Posterior vena cava (tissue), 2 donors: ENCODE measurements at regions not wholly inside any gene's neighbourhood (a gene's known extent, or its start where the extent isn't known, plus 50 kb on each side); places are given as distances from the start of the nearest gene placed in this dataset.

Experiments used
- DNase-seq: peaks from one replicate; pipeline ENCODE4 v3.0.0-alpha.2; 2020; ENCODE audit warnings: low spot score
- intact Hi-C, 2 donors: fragments of 100-400 bp; cut with DNase I; formaldehyde crosslinking; loops; one replicate each; pipeline versions ENCODE4 v1.14.1 to v1.14.2; 2022 to 2023
- donor health status: DM: yes; HTN: yes; CAD: no.
- donor health status: DM: yes; HTN: yes; CAD: no.

DNA sequence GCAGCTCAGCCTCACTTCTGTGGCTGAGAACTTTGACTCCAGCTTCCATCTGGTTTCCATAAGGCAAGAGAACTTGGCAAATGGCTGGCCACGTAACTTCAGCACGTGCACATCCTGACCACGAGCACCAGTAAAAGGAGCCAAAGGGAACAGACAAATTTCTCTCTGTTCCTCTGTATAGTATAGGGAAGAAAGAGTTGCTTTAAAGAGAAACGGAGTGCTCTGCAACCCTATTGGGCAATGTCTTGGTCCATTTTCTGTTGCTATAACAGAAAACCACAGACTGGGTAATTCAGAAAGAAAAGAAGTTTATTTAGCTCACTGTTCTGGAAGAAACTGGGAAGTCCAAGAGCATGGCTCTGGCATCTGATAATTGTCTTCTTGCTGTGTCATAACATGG lies 558.7 kb downstream of the ACTL7B start:
- DNase-seq: peak; percentile 83
- intact Hi-C loops: no loop called here

DNA sequence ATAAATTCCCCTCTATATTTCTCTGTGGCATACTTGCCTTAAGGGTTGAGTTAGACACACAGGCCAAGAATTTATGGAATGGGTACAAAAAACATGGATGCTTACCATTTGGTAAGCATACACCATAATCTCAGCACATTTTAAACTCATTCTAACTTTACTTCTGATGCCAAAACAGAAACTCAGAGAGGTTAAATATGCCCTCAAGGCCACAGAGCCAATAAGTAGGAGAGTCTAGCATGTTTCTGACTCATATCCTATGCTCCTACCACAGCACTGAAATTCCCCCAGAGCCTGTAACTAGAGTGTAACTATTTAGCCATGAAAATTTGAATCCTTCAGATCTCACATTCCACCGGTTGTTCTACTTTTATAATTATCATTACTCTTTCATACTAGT lies 559.7 kb downstream of the ACTL7B start:
- DNase-seq: no peak
- intact Hi-C loops: loop anchor here in 1 of 2 donors (1.0 kb wide), 1 partner anchor 26 kb away; no protein-coding TSS in a partner anchor

DNA sequence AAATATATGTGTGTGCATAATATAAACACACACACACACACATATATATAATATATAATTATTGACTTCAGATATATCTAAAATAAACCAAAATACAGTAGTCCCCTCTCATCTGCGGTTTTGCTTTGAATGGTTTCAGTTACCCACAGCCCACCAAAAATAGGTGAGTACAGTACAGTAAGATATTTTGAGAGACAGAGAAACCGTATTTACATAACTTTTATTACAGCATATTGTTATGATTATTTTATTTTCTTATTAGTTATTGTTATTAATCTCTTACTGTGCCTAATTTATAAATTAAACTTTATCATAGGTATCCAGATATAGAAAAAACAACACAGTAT lies 564.2 kb downstream of the ACTL7B start:
- intact Hi-C loops: no loop called here
- DNase-seq: no peak

DNA sequence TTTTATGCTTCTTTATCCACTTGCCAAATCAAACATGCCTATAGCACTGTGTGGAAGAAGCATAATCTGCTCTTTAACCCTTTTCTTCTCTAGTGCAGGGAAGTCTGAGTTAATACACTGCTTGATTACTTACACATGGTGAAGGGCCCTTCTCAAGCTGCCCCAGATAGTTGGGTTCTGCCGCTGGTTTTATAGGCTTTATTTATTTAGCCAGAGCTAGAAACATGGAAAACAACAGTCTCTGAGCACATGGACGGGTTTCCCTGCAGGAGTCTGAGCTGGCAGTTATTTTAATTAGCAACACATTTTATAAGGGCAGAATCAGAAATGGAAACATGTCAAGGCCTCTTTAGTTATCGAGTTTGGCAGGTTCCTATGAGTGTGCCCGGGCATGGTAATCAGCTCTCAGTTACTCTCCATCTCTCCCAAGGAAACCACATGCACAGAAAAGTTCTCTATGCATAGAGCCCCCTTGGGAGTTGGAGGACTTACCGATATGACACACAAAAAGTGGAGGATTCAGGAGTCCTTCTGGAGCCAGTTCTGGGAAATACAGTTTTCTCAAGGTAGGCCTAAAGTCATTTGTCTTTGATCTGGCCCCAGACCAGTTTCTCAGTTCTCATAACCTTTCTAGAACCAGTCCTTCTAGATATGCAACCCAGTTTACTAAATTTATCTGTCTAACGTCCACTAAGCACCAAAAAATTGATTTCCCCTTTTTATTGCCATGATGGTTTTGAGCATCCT lies 564.8 kb downstream of the ACTL7B start:
- no peak for DNase-seq
- intact Hi-C loops: no loop called here

DNA sequence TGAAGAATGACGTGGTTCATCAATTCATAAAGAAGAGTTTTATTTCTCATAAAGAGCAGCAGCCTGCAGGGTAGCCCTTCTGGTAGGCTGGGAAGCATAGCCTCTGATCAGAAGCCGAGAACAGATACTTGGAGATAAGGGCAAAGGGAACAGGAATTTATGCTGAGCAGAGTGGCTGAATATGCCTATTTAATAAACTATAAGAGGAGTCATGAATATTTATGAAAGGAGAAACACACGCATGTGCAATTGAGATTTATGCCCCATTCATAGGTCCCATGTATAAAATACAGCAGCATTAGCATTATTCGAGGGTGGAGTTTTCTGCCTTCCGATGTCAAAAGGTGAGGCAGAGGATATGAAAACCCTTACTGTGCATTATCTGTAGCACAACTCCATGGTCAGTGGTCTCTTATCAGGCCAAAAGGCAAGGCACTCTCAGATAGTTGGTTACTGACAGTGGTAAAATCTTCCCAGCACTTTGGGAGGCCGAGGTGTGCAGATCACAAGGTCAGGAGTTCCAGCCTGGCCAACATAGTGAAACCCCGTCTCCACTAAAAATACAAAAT lies 569.1 kb downstream of the ACTL7B start:
- intact Hi-C loops: no loop called here
- no peak for DNase-seq

DNA sequence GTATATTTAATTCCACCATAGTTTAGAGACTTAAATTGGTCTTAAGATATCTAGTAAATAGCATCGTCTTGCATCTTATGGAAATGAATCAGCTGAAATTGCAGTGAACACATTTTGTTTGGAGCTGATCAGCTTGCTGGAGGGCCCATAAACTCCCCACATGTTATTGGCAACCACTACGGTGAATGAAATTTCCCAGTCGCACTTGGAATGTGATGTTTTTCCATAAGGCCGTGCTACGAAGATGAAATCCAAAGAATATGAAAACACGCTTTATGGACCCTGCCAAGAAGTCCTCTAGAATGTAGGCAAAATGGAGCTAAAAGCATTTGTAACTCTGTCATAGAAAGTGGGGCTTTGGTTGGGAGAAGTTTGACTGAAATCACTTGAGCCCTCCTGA lies 572.1 kb downstream of the ACTL7B start:
- intact Hi-C loops: no loop called here

DNA sequence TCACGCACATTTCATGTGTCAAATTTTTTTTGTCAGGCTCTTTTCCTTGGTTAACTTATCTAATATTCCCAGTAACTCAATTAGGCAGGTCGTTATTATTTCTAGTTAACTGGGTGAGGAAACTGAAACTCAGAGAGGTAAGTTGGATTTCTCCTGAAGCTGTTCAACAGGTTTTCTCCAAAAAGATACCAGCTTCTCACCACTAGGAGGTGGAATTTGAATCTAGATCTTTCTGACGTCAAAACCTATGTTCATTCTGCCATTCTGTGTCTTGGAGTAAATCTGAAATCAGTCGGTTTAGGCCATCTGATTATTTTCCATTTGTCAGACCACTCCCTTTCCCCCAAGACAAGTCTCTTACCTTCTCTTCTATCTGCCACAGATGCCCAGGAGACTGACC lies 572.9 kb downstream of the ACTL7B start:
- no peak for DNase-seq
- intact Hi-C loops: no loop called here

More for the DNA sequence above, 572.1 kb downstream of the ACTL7B start:
- no peak for DNase-seq

DNA sequence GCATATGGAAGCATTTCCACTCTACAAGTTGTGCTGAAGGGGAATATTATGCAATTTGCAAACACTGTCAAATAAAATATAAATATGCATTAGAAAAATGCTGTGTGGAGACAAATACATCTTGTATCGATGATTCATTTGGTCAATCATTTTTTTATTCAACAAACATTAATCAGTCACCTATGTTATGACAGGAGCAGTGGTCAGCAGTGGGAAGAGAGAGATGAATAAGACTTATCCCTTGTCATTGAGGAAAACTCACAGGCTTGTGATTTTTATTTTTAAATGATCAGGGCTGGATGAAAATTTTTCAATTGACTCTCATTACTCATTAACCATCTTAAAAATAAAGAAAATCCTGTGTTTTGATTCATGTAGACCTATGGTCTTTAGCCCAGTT lies 574.1 kb downstream of the ACTL7B start:
- DNase-seq: no peak
- intact Hi-C loops: no loop called here

DNA sequence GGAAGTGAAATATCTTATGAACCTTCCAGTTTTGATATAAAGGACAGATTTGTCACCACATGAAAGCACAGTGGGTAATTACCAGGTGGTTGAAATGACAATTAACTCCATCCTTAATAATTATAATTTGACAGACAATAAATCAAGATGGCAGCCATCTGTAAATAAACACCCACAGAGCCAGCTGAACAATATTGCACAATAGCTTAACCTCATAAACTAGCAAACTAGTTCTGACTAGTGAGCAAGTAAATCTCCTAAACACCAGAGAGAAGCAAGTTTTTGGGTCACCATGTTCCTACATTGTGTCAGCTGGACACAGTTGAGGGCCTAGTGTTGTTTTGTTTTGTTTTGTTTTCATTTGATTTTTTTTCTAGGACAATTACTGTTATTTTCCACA lies 577.4 kb downstream of the ACTL7B start:
- DNase-seq: no peak
- intact Hi-C loops: loop anchor here in 1 of 2 donors (10.0 kb wide), 1 partner anchor 794 kb away; the partner anchor contains the start of gene KLF4

DNA sequence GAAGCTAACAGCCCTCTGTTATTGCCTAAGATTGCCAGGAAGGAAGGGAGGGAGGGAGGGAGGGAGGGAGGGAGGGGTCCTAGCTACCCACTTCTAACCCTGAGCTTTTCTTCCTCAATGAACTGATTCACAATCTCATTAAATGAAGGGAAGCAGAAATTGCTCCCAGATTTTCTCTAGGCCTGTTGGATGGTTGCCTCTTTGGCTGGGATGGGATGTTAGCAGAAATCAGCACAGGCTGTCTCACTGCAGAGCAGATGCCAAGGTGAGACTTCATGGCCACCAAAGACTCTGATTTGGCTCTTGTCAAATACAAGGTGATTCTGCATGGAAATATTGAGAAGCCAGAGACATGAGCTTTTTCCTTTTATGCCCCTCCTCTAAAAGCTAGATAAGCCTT lies 578.6 kb downstream of the ACTL7B start:
- intact Hi-C loops: loop anchor here in 1 of 2 donors (10.0 kb wide), 1 partner anchor 792 kb away; the partner anchor contains the start of gene KLF4

DNA sequence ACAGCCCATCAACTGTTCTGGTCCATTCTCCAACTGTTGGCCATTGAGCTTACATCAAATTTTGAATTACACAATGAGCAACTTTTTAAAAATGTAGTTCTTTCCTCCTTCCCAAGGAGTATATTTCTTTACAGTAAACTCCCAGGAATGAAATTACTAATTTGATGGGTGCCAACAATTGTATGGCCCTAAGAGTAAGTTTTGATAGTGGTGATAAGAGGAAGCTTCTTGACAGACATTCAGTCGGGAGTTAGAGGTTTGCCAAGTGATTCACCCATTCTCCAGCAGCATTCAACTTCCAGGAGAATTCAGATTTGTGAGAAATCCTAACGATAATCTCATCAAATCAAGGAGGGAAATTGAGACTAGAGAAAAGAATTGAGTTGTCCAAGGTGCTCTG lies 579.9 kb downstream of the ACTL7B start:
- intact Hi-C loops: loop anchor here in 1 of 2 donors (10.0 kb wide), 1 partner anchor 791 kb away; the partner anchor contains the start of gene KLF4

More for the DNA sequence above, 578.6 kb downstream of the ACTL7B start:
- DNase-seq: no peak

DNA sequence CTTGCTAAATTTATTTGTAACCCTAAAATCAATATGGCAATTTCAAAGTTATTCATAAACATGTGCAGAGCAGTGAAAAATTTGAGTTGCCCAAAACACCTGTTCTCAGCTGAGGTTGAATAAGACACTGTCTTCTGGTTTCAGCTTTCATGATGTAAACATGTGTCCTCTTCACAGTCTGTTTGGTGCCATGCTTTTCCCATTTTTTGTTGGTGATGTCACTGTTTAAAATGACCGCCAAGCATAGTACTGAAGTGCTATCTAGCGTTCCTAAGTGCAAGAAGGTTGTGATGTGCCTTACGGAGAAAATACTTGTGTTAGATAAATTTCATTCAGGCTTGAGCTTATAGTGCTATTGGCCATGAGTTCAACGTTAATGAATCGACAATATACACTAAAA lies 580.8 kb downstream of the ACTL7B start:
- intact Hi-C loops: loop anchor here in 1 of 2 donors (10.0 kb wide), 1 partner anchor 790 kb away; the partner anchor contains the start of gene KLF4
- DNase-seq: no peak

More for the DNA sequence above, 579.9 kb downstream of the ACTL7B start:
- no peak for DNase-seq

DNA sequence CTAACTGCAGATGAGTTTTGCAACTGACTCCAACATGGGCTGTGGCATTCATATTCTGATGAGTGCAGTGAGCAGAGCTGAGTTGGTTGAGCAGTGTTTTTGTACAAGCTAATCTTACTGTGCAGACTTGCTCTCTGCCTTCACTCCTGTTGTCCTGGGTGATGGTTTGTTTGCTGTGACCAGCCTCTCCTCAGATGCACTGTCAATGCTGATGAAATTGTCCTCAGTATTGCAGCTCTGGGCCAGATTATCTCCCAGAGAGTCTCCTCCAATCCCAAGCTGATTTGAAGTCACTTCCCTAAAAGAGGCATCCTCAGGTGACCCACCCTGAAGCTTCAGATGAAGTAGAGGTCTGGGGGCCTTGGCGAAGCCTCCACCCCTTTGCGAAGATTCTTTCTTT lies 581.8 kb downstream of the ACTL7B start:
- no peak for DNase-seq
- intact Hi-C loops: loop anchor here in 1 of 2 donors (10.0 kb wide), 1 partner anchor 789 kb away; the partner anchor contains the start of gene KLF4

DNA sequence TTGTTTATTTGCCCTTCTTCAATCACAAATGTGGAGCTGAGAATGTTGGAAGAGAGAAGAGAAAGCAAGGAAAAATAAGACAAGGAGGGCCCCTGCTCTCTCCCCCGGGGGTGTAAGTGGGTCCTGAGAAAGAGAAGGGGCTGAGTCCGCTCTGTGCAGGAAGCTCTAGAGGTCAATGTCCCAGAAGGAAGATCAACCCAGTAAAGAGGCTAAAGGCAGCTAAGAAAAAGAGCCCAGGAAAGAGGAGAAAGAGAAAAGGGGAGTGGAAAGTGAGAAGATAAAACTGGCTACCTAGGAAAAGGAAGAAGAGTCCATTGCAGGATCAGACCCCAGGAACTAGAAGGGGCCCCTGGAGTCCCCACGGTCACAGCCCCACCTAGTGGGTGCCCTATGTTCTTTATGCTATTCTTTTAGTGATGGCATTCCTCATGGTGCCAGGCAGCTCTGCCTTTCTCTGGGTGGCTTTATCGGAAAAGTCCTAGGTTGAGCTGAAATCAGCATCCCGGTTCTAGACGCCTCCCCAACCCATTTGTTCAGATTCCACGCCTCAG lies 583.4 kb downstream of the ACTL7B start:
- intact Hi-C loops: loop anchor here in 1 of 2 donors (10.0 kb wide), 1 partner anchor 788 kb away; the partner anchor contains the start of gene KLF4

DNA sequence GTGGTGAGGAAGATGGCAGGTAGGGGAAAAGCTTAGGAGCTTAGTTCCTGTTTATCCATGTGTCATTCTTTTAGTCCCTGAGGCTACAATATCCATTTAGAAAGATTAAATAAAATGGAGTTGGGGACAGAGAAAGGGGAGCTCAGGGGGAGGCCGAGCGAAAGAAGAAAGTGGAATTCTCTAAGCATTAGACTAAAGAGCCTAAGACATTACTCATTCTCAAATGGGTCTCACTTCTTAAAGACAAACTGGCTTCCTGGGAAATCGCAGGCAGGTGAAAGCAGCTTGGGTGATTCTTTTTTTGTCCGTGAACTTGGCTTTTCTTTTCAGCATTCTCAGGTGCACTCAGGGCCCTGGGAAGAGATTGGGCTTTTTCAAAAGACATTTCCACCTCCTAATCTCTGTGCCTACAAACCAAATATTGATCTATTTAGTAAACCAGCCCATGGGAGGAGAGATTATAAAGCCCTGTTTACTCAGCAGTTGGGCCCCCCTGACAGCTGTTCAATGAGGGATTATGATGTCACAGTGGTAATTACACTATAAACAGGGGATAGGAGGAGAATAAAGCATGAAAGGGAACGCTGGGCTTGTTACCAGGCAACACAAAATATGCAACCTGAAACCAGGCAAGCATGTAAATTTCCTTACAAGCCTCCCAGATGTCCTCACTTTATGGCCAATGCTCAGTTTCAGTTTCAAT lies 584.0 kb downstream of the ACTL7B start:
- intact Hi-C loops: loop anchor here in 1 of 2 donors (10.0 kb wide), 1 partner anchor 787 kb away; the partner anchor contains the start of gene KLF4

More for the DNA sequence above, 583.4 kb downstream of the ACTL7B start:
- peak; percentile 86 for DNase-seq

DNA sequence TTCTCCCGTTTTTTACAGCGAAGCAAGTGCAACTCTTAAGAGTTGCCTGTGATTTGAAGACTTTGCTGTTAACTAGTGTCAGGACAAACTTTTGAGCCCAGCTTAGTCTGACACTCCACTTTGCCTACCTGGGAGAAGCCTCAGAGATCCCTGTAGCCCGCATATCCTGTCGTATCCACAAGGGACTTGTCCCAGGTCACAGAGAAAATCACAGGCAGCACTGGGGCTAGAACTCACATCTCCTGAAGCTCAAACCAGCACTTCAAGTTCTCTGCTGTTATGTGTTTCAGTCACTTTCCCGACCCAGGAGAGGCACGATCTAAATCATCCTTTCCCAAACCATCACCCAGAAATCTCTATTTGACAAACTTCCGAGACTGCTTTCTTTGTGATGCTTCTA lies 584.5 kb downstream of the ACTL7B start:
- intact Hi-C loops: loop anchor here in 1 of 2 donors (10.0 kb wide), 1 partner anchor 786 kb away; the partner anchor contains the start of gene KLF4
- DNase-seq: no peak

More for the DNA sequence above, 584.0 kb downstream of the ACTL7B start:
- no peak for DNase-seq

DNA sequence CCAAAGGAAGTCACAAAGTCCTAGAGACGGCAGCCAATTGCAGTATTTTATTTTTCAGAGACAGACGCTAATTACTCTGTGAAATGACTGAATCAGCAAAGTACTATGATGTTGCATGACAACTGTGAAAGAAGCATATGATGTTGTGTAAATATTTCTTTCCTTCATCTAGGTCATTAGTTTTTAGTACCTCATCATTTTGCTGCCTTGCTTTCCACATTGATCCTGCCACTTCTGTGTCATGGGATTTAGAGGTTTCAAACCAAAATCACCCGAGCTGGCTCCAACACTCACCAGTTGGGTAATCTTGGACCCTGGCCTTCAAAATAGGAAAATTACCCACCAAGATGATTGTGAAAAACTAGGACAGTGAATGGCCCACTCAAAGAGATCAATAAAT lies 585.2 kb downstream of the ACTL7B start:
- no peak for DNase-seq
- intact Hi-C loops: loop anchor here in 1 of 2 donors (10.0 kb wide), 1 partner anchor 786 kb away; the partner anchor contains the start of gene KLF4

DNA sequence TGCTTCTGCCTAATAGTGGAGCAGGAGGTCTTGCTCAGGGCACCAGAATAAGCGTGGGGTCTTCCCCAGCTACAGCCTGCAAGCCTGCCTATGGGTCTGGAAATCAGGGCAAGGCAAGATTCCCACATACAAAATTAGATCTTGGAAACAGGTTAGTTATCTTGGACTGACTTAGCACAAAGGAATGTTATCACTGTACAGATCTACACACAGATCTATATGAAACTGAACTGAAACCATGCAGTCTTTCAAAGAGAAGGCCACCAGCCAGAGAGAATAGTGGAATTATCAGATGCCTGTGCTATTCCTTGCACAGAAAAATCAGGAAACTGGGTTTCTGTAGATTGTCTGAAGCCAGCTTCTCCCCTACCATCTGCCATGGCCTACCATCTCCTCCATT lies 585.7 kb downstream of the ACTL7B start:
- DNase-seq: no peak
- intact Hi-C loops: loop anchor here in 1 of 2 donors (10.0 kb wide), 1 partner anchor 785 kb away; the partner anchor contains the start of gene KLF4

DNA sequence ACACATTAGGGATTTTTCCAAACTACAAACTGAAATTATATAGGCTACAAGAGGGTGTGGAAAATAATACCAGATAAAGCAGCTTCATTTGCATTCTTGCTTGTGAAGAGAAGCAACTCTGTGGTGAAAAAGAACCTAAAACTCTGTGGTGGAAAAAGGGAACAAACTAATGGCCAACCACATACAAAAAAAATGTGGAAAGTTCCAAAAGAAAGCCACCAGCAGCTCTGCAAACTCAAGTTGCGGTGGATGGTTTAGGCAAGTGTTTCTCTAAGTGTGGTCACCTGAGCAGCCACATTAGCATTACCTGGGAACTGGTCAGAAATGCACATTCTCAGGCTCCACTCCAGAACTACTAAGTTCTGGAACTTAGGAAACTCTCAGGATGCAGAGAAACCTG lies 586.4 kb downstream of the ACTL7B start:
- DNase-seq: no peak
- intact Hi-C loops: no loop called here
